HFFc6 (cell line): ENCODE measurements at regions not wholly inside any gene's neighbourhood (a gene's known extent, or its start where the extent isn't known, plus 50 kb on each side); places are given as distances from the start of the nearest gene placed in this dataset.

Experiments used
- DNase-seq: peaks from one replicate; pipeline ENCODE4 v3.0.0-alpha.2; 2018
- H3K27ac Mint-ChIP-seq: 2 replicates; pipeline ENCODE4 v1.8.0; 2020; ENCODE audit warnings: mild to moderate bottlenecking, mixed read lengths
- H3K27me3 Mint-ChIP-seq: 2 replicates; pipeline ENCODE4 v1.8.0; 2021; ENCODE audit warnings: mild to moderate bottlenecking, moderate library complexity, mixed read lengths; ENCODE audit not compliant: insufficient read depth
- H3K36me3 Mint-ChIP-seq: 2 replicates; pipeline ENCODE4 v1.8.0; 2021; ENCODE audit warnings: low read depth, mixed read lengths
- H3K4me1 Mint-ChIP-seq: 2 replicates; pipeline ENCODE4 v1.8.0; 2020; ENCODE audit warnings: low read depth, mixed read lengths
- H3K4me3 Mint-ChIP-seq: 2 replicates; pipeline ENCODE4 v1.8.0; 2020; ENCODE audit warnings: mild to moderate bottlenecking, moderate library complexity, mixed read lengths
- H3K9me3 Mint-ChIP-seq: 2 replicates; pipeline ENCODE4 v1.8.0; 2020; ENCODE audit warnings: mild to moderate bottlenecking, mixed read lengths
- TF ChIP-seq, protein P1 (sequence below): fragments of 200-600 bp; sonication (generic); IDR thresholded peaks from 2 replicates; pipeline ENCODE4 v1.5.0; 2021; ENCODE audit warnings: antibody characterized with exemption, mild to moderate bottlenecking

DNA sequence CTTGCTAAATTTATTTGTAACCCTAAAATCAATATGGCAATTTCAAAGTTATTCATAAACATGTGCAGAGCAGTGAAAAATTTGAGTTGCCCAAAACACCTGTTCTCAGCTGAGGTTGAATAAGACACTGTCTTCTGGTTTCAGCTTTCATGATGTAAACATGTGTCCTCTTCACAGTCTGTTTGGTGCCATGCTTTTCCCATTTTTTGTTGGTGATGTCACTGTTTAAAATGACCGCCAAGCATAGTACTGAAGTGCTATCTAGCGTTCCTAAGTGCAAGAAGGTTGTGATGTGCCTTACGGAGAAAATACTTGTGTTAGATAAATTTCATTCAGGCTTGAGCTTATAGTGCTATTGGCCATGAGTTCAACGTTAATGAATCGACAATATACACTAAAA lies 580.8 kb downstream of the ACTL7B start:
- H3K9me3 Mint-ChIP-seq: peaks cover 4% of the 10 kb centered on the region; the same call in 1 of the 2 replicates
- peaks cover 1% of the 10 kb centered on the region; the same call in 1 of the 2 replicates for H3K27me3 Mint-ChIP-seq
- H3K4me3 Mint-ChIP-seq: no peak overlapping the region
- H3K36me3 Mint-ChIP-seq: no peaks in the 10 kb centered on the region
- DNase-seq: no peak
- TF ChIP-seq, protein P1, sequence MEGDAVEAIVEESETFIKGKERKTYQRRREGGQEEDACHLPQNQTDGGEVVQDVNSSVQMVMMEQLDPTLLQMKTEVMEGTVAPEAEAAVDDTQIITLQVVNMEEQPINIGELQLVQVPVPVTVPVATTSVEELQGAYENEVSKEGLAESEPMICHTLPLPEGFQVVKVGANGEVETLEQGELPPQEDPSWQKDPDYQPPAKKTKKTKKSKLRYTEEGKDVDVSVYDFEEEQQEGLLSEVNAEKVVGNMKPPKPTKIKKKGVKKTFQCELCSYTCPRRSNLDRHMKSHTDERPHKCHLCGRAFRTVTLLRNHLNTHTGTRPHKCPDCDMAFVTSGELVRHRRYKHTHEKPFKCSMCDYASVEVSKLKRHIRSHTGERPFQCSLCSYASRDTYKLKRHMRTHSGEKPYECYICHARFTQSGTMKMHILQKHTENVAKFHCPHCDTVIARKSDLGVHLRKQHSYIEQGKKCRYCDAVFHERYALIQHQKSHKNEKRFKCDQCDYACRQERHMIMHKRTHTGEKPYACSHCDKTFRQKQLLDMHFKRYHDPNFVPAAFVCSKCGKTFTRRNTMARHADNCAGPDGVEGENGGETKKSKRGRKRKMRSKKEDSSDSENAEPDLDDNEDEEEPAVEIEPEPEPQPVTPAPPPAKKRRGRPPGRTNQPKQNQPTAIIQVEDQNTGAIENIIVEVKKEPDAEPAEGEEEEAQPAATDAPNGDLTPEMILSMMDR: no peak
- peaks cover 22% of the 10 kb centered on the region for H3K4me1 Mint-ChIP-seq
- H3K27ac Mint-ChIP-seq: no peak overlapping the region

DNA sequence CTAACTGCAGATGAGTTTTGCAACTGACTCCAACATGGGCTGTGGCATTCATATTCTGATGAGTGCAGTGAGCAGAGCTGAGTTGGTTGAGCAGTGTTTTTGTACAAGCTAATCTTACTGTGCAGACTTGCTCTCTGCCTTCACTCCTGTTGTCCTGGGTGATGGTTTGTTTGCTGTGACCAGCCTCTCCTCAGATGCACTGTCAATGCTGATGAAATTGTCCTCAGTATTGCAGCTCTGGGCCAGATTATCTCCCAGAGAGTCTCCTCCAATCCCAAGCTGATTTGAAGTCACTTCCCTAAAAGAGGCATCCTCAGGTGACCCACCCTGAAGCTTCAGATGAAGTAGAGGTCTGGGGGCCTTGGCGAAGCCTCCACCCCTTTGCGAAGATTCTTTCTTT lies 581.8 kb downstream of the ACTL7B start:
- H3K27me3 Mint-ChIP-seq: peaks cover 1% of the 10 kb centered on the region; the same call in 1 of the 2 replicates
- H3K4me1 Mint-ChIP-seq: peaks cover 23% of the 10 kb centered on the region
- TF ChIP-seq, protein P1: no peak
- H3K27ac Mint-ChIP-seq: no peak overlapping the region
- DNase-seq: no peak
- no peaks in the 10 kb centered on the region; the same call in 1 of the 2 replicates for H3K9me3 Mint-ChIP-seq
- no peaks in the 10 kb centered on the region for H3K36me3 Mint-ChIP-seq
- H3K4me3 Mint-ChIP-seq: no peak overlapping the region

DNA sequence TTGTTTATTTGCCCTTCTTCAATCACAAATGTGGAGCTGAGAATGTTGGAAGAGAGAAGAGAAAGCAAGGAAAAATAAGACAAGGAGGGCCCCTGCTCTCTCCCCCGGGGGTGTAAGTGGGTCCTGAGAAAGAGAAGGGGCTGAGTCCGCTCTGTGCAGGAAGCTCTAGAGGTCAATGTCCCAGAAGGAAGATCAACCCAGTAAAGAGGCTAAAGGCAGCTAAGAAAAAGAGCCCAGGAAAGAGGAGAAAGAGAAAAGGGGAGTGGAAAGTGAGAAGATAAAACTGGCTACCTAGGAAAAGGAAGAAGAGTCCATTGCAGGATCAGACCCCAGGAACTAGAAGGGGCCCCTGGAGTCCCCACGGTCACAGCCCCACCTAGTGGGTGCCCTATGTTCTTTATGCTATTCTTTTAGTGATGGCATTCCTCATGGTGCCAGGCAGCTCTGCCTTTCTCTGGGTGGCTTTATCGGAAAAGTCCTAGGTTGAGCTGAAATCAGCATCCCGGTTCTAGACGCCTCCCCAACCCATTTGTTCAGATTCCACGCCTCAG lies 583.4 kb downstream of the ACTL7B start:
- Mint-ChIP-seq H3K9me3 (no peaks in the 10 kb centered on the region), H3K4me3 (peak overlapping the region; percentile 84), H3K27me3 (peaks cover 1% of the 10 kb centered on the region; the same call in 1 of the 2 replicates), H3K36me3 (no peaks in the 10 kb centered on the region), H3K4me1 (peaks cover 23% of the 10 kb centered on the region), H3K27ac (peak overlapping the region; percentile 55)
- TF ChIP-seq, protein P1: peak; percentile 70; the same call in 1 of the 2 replicates
- DNase-seq: no peak

DNA sequence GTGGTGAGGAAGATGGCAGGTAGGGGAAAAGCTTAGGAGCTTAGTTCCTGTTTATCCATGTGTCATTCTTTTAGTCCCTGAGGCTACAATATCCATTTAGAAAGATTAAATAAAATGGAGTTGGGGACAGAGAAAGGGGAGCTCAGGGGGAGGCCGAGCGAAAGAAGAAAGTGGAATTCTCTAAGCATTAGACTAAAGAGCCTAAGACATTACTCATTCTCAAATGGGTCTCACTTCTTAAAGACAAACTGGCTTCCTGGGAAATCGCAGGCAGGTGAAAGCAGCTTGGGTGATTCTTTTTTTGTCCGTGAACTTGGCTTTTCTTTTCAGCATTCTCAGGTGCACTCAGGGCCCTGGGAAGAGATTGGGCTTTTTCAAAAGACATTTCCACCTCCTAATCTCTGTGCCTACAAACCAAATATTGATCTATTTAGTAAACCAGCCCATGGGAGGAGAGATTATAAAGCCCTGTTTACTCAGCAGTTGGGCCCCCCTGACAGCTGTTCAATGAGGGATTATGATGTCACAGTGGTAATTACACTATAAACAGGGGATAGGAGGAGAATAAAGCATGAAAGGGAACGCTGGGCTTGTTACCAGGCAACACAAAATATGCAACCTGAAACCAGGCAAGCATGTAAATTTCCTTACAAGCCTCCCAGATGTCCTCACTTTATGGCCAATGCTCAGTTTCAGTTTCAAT lies 584.0 kb downstream of the ACTL7B start:
- H3K4me1 Mint-ChIP-seq: peaks cover 23% of the 10 kb centered on the region
- H3K4me3 Mint-ChIP-seq: peak overlapping the region; percentile 84

DNA sequence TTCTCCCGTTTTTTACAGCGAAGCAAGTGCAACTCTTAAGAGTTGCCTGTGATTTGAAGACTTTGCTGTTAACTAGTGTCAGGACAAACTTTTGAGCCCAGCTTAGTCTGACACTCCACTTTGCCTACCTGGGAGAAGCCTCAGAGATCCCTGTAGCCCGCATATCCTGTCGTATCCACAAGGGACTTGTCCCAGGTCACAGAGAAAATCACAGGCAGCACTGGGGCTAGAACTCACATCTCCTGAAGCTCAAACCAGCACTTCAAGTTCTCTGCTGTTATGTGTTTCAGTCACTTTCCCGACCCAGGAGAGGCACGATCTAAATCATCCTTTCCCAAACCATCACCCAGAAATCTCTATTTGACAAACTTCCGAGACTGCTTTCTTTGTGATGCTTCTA lies 584.5 kb downstream of the ACTL7B start:
- Mint-ChIP-seq H3K4me1 (peaks cover 23% of the 10 kb centered on the region), H3K27me3 (peaks cover 1% of the 10 kb centered on the region; the same call in 1 of the 2 replicates), H3K36me3 (no peaks in the 10 kb centered on the region), H3K4me3 (no peak overlapping the region), H3K27ac (no peak overlapping the region), H3K9me3 (no peaks in the 10 kb centered on the region)
- DNase-seq: no peak
- TF ChIP-seq, protein P1: no peak

More for the DNA sequence above, 584.0 kb downstream of the ACTL7B start:
- no peak overlapping the region for H3K27ac Mint-ChIP-seq
- H3K9me3 Mint-ChIP-seq: no peaks in the 10 kb centered on the region
- H3K27me3 Mint-ChIP-seq: peaks cover 1% of the 10 kb centered on the region; the same call in 1 of the 2 replicates
- peak; percentile 52 for DNase-seq
- no peaks in the 10 kb centered on the region for H3K36me3 Mint-ChIP-seq
- TF ChIP-seq, protein P1: no peak
